Ovary (tissue), 3 donors: ENCODE measurements at regions not wholly inside any gene's neighbourhood (a gene's known extent, or its start where the extent isn't known, plus 50 kb on each side); places are given as distances from the start of the nearest gene placed in this dataset.
"Not testable (repeated sequence)": the region's sequence is repeated elsewhere in the genome, so short reads cannot be mapped to it uniquely, and the experiment has no call there.

ENCODE experiments used
- EP300 ChIP-seq: sonication (generic); formaldehyde crosslinking; IDR thresholded peaks from one replicate; pipeline ENCODE4 v1.6.1; 2017; ENCODE audit warnings: antibody characterized with exemption
- POLR2A ChIP-seq: fragments of 450-650 bp; IDR thresholded peaks from one replicate; pipeline ENCODE4 v1.6.1; 2017; ENCODE audit warnings: antibody characterized with exemption, mild to moderate bottlenecking, moderate library complexity
- TF ChIP-seq, protein P1 (sequence below), 3 donors: fragments of 450-650 bp in 2 of 3; fragments of 200-600 bp in 1 of 3; IDR thresholded peaks; one replicate each; pipeline versions ENCODE4 v1.5.1 to v1.8.0; 2016 to 2022; ENCODE audit warnings: antibody characterized with exemption in 3 of 3, mild to moderate bottlenecking in 1 of 3
- donor health status: DM: no; HTN: no; CAD: no.

GRCh38 chr7:73188287-73188686 is 102.4 kb upstream of the SPDYE9 start:
- TF ChIP-seq, protein P1, sequence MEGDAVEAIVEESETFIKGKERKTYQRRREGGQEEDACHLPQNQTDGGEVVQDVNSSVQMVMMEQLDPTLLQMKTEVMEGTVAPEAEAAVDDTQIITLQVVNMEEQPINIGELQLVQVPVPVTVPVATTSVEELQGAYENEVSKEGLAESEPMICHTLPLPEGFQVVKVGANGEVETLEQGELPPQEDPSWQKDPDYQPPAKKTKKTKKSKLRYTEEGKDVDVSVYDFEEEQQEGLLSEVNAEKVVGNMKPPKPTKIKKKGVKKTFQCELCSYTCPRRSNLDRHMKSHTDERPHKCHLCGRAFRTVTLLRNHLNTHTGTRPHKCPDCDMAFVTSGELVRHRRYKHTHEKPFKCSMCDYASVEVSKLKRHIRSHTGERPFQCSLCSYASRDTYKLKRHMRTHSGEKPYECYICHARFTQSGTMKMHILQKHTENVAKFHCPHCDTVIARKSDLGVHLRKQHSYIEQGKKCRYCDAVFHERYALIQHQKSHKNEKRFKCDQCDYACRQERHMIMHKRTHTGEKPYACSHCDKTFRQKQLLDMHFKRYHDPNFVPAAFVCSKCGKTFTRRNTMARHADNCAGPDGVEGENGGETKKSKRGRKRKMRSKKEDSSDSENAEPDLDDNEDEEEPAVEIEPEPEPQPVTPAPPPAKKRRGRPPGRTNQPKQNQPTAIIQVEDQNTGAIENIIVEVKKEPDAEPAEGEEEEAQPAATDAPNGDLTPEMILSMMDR (IDR thresholded peaks at IDR 0.05): not testable (repeated sequence)
- not testable (repeated sequence) for TF ChIP-seq POLR2A, EP300
